Stomach (tissue), 4 donors: ENCODE measurements at regions not wholly inside any gene's neighbourhood (a gene's known extent, or its start where the extent isn't known, plus 50 kb on each side); places are given as distances from the start of the nearest gene placed in this dataset.

Experiments used
- EP300 ChIP-seq: sonication (generic); formaldehyde crosslinking; IDR thresholded peaks from one replicate; pipeline ENCODE4 v1.6.1; 2017; ENCODE audit warnings: antibody characterized with exemption
- POLR2A ChIP-seq, 4 donors: fragments of 450-650 bp; IDR thresholded peaks; one replicate each; pipeline ENCODE4 v1.6.1; 2016; ENCODE audit warnings: antibody characterized with exemption in 4 of 4, control low read depth in 2 of 4, mild to moderate bottlenecking in 1 of 4, moderate library complexity in 1 of 4
- POLR2AphosphoS5 ChIP-seq, 3 donors: sonication (generic); formaldehyde crosslinking; IDR thresholded peaks; one replicate each; pipeline ENCODE4 v1.6.1; 2016; ENCODE audit warnings: antibody characterized with exemption in 3 of 3
- TF ChIP-seq, protein P1 (sequence below), 7 experiments: fragments of 450-650 bp in 4 of 7; fragments of 200-600 bp in 3 of 7; sonication (generic) in 3 of 7; IDR thresholded peaks; one replicate each; pipeline ENCODE4 v1.5.1; 2016 to 2019; ENCODE audit warnings: antibody characterized with exemption in 7 of 7, control low read depth in 2 of 7, mild to moderate bottlenecking in 1 of 7

- TF ChIP-seq POLR2A (IDR thresholded peaks at IDR 0.05), result no peak
- TF ChIP-seq, protein P1, sequence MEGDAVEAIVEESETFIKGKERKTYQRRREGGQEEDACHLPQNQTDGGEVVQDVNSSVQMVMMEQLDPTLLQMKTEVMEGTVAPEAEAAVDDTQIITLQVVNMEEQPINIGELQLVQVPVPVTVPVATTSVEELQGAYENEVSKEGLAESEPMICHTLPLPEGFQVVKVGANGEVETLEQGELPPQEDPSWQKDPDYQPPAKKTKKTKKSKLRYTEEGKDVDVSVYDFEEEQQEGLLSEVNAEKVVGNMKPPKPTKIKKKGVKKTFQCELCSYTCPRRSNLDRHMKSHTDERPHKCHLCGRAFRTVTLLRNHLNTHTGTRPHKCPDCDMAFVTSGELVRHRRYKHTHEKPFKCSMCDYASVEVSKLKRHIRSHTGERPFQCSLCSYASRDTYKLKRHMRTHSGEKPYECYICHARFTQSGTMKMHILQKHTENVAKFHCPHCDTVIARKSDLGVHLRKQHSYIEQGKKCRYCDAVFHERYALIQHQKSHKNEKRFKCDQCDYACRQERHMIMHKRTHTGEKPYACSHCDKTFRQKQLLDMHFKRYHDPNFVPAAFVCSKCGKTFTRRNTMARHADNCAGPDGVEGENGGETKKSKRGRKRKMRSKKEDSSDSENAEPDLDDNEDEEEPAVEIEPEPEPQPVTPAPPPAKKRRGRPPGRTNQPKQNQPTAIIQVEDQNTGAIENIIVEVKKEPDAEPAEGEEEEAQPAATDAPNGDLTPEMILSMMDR (IDR thresholded peaks at IDR 0.05), result no peak
- no peak for TF ChIP-seq POLR2AphosphoS5 (IDR thresholded peaks at IDR 0.05)
- TF ChIP-seq EP300, result no peak
These were observed 368.3 kb downstream of the SPATA31D1 start for GRCh38 chr9:82356871-82357270.
